Right atrium auricular region (tissue), 2 donors: ENCODE measurements at regions not wholly inside any gene's neighbourhood (a gene's known extent, or its start where the extent isn't known, plus 50 kb on each side); places are given as distances from the start of the nearest gene placed in this dataset.

Source experiments
- DNase-seq: peaks from one replicate; pipeline ENCODE4 v3.0.0-alpha.2; 2019; ENCODE audit warnings: low spot score
- H3K27ac ChIP-seq, 2 donors: fragments of 200-600 bp; sonication (generic); 1 replicate in 1 of 2; 2 replicates in 1 of 2; pipeline ENCODE4 v1.5.1; 2016 to 2019
- H3K27me3 ChIP-seq, 2 donors: fragments of 200-600 bp; sonication (generic); one replicate each; pipeline versions ENCODE4 v1.5.1 to v1.6.0; 2017 to 2019
- H3K36me3 ChIP-seq: fragments of 200-600 bp; sonication (generic); one replicate; pipeline ENCODE4 v1.5.1; 2016
- H3K4me1 ChIP-seq, 2 donors: fragments of 200-600 bp; sonication (generic); one replicate each; pipeline versions ENCODE4 v1.5.1 to v1.6.0; 2017 to 2019
- H3K4me3 ChIP-seq, 2 donors: fragments of 200-600 bp; sonication (generic); 1 replicate in 1 of 2; 2 replicates in 1 of 2; pipeline ENCODE4 v1.5.1; 2017 to 2019; ENCODE audit warnings: mild to moderate bottlenecking in 1 of 2, moderate library complexity in 1 of 2
- H3K9me3 ChIP-seq, 2 donors: fragments of 200-600 bp; sonication (generic); one replicate each; pipeline ENCODE4 v1.5.1; 2019
- CTCF ChIP-seq, 2 donors: fragments of 200-600 bp; sonication (generic); IDR thresholded peaks; one replicate each; pipeline ENCODE4 v1.5.1; 2019; ENCODE audit warnings: antibody characterized with exemption in 2 of 2

GRCh38 chr16:55123652-55124051 is 193.0 kb downstream of the IRX5 start:
- no peak overlapping the region for H3K27ac ChIP-seq
- no peaks in the 10 kb centered on the region for H3K36me3 ChIP-seq
- no peak for TF ChIP-seq CTCF (IDR thresholded peaks at IDR 0.05)
- no peaks in the 10 kb centered on the region for H3K27me3 ChIP-seq
- H3K4me1 ChIP-seq = no peaks in the 10 kb centered on the region
- DNase-seq = no peak
- peaks cover 0 to 9% of the 10 kb centered on the region in 2 donors for H3K9me3 ChIP-seq
- no peak overlapping the region for H3K4me3 ChIP-seq

GRCh38 chr16:55125818-55126385 is 195.2 kb downstream of the IRX5 start:
- no peak for DNase-seq
- H3K4me1 ChIP-seq = no peaks in the 10 kb centered on the region
- no peaks in the 10 kb centered on the region for H3K27me3 ChIP-seq
- H3K36me3 ChIP-seq = no peaks in the 10 kb centered on the region
- TF ChIP-seq CTCF (IDR thresholded peaks at IDR 0.05) = no peak
- H3K27ac ChIP-seq = no peak overlapping the region
- H3K9me3 ChIP-seq = peaks cover 0 to 9% of the 10 kb centered on the region in 2 donors
- H3K4me3 ChIP-seq = no peak overlapping the region

- H3K27me3 ChIP-seq = no peaks in the 10 kb centered on the region
- peaks cover 0 to 9% of the 10 kb centered on the region in 2 donors for H3K9me3 ChIP-seq
- no peak overlapping the region for H3K4me3 ChIP-seq
- no peak overlapping the region for H3K27ac ChIP-seq
- no peaks in the 10 kb centered on the region for H3K4me1 ChIP-seq
- H3K36me3 ChIP-seq = no peaks in the 10 kb centered on the region
- no peak for TF ChIP-seq CTCF (IDR thresholded peaks at IDR 0.05)
- DNase-seq = no peak
Observed at GRCh38 chr16:55126456-55126855, 195.8 kb downstream of the IRX5 start.

- no peak for TF ChIP-seq CTCF (IDR thresholded peaks at IDR 0.05)
- Histone ChIP-seq H3K4me3 (no peak overlapping the region), H3K36me3 (no peaks in the 10 kb centered on the region), H3K27me3 (no peaks in the 10 kb centered on the region), H3K4me1 (no peaks in the 10 kb centered on the region), H3K27ac (no peak overlapping the region), H3K9me3 (no peaks in the 10 kb centered on the region)
- DNase-seq = no peak
Observed at GRCh38 chr16:55130456-55130855, 193.5 kb upstream of the IRX6 start.

GRCh38 chr16:55130911-55131310 is 193.1 kb upstream of the IRX6 start:
- no peak for TF ChIP-seq CTCF (IDR thresholded peaks at IDR 0.05)
- H3K36me3 ChIP-seq = no peaks in the 10 kb centered on the region
- no peak for DNase-seq
- no peaks in the 10 kb centered on the region for H3K27me3 ChIP-seq
- H3K4me1 ChIP-seq = no peaks in the 10 kb centered on the region
- no peak overlapping the region for H3K4me3 ChIP-seq
- no peaks in the 10 kb centered on the region for H3K9me3 ChIP-seq
- H3K27ac ChIP-seq = no peak overlapping the region

- Histone ChIP-seq H3K4me3 (no peak overlapping the region), H3K27me3 (no peaks in the 10 kb centered on the region), H3K27ac (no peak overlapping the region), H3K36me3 (no peaks in the 10 kb centered on the region), H3K9me3 (no peaks in the 10 kb centered on the region), H3K4me1 (no peaks in the 10 kb centered on the region)
- no peak for TF ChIP-seq CTCF (IDR thresholded peaks at IDR 0.05)
- no peak for DNase-seq
Observed at GRCh38 chr16:55133654-55134053, 190.3 kb upstream of the IRX6 start.
